Fibroblast of skin of right quadriceps (primary cell): ENCODE measurements at regions not wholly inside any gene's neighbourhood (a gene's known extent, or its start where the extent isn't known, plus 50 kb on each side); places are given as distances from the start of the nearest gene placed in this dataset.
"Not testable (repeated sequence)": the region's sequence is repeated elsewhere in the genome, so short reads cannot be mapped to it uniquely, and the experiment has no call there.

Experiments used
- DNase-seq: peaks from one replicate; pipeline ENCODE4 v3.0.0-alpha.2; 2013

- no peak for DNase-seq
Measured at GRCh38 chr12:126953365-126953889, 1313.5 kb upstream of the TMEM132C start.

- no peak for DNase-seq
Measured at GRCh38 chr12:126960221-126960620, 1306.7 kb upstream of the TMEM132C start.

GRCh38 chr12:126960709-126961108 lies 1306.3 kb upstream of the TMEM132C start:
- DNase-seq: no peak

DNA sequence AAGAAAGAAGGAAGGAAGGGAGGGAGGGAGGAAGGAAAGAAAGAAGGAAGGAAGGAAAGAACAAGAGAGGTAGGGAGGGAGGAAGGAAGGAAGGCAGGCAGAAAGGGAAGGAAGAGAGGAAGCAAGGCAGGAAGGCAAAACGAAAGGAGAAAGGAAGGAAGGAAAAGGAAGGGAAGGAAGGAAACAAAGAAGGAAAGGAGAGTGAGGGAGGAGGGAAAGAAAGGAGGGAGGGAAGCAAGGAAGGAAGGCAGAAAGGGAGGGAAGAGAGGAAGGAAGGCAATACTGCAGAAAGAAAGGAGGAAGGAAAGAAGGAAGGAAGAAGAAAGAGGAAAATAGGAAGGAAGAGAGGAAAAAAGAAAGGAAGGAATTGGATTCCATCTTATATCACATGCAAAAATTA lies 1303.1 kb upstream of the TMEM132C start:
- DNase-seq: no peak

GRCh38 chr12:126966498-126966897 lies 1300.5 kb upstream of the TMEM132C start:
- DNase-seq: no peak

GRCh38 chr12:126967152-126967551 lies 1299.8 kb upstream of the TMEM132C start:
- DNase-seq: no peak

GRCh38 chr12:126974779-126975178 lies 1292.2 kb upstream of the TMEM132C start:
- no peak for DNase-seq

GRCh38 chr12:126976579-126976978 lies 1290.4 kb upstream of the TMEM132C start:
- DNase-seq: no peak

GRCh38 chr12:126979564-126979963 lies 1287.4 kb upstream of the TMEM132C start:
- DNase-seq: not testable (repeated sequence)

GRCh38 chr12:126982707-126983106 lies 1284.3 kb upstream of the TMEM132C start:
- no peak for DNase-seq

DNA sequence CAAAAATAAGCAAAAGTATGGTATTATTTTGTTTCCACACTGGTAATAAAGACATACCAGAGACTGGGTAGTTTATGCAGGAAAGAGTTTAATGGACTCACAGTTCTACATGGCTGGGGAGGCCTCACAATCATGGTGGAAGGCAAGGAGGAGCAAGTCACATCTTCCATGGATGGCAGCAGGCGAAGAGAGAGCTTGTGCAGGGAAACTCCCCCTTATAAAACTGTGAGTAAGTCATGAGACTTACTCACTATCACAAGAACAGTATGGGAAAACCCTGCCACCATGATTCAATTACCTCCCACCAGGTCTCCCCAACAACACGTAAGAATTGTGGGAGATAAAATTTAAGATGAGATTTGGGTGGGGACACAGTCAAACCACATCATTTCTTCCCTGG lies 1283.2 kb upstream of the TMEM132C start:
- DNase-seq: not testable (repeated sequence)

GRCh38 chr12:126985663-126986062 lies 1281.3 kb upstream of the TMEM132C start:
- DNase-seq: not testable (repeated sequence)

GRCh38 chr12:126989532-126989931 lies 1277.4 kb upstream of the TMEM132C start:
- no peak for DNase-seq

GRCh38 chr12:126993898-126994297 lies 1273.1 kb upstream of the TMEM132C start:
- no peak for DNase-seq

GRCh38 chr12:126994599-126994998 lies 1272.4 kb upstream of the TMEM132C start:
- DNase-seq: no peak

DNA sequence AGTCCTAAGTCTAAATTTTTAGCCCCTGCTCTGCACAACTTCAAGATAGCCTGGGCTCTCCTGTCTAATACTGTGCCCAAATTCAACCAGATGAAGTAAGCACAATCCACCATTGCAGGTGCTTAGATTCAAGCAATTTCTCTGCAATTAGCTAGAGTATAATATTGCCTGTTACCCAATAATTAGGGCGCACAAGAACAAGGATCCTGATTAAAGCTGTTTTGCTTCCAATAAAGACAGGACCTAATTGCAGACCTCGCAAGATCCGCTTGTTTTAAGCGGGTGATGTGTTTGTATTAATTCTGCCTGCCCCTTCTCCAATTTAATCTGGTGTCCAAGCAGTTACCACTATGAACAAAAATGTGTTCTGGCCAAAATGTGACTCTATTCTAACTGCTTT lies 1268.9 kb upstream of the TMEM132C start:
- no peak for DNase-seq

DNA sequence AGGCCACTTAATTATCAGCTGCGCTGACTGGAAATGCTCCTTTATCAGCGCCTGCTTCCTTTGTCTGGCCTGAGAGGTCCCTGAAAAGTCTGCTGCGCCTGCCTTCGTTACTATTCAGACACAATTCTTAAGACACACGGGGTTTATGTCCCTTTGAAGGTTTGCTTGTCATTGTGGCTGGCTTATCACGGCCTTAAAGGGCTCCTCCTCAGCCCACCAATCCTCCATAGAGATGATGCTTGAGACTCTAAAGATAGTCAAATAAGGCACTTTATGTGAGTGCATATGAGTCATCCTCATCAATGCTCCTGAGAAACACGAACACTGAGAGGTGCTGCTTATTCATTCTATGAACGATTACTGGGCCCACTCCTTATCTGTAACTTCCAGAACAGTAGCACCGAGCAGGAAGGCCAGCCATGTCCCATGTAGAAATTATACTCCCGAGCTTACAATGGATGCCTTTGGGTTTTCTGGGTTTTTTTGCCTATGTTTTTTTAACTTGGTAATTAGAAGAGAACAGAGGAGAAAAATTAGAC lies 1268.2 kb upstream of the TMEM132C start:
- DNase-seq: peak; percentile 1

DNA sequence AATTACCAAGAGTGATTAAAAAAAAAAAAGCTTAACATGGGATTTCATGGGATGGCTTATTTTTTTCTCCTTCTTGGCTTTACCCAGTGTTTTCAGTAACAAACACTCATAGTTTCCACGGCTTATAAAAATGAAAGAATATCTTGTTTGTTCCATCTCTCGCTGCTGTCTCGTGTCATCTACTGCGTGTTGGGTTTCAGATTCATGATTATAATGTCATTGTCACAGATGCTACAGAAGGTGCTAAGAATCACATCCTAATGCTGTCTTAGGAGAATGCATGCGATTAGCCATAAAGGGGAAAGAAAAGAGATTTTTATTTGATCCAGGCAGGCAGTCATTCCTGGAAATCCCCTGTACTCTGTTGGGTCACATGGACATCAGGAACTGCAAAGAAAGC lies 1267.6 kb upstream of the TMEM132C start:
- no peak for DNase-seq

DNA sequence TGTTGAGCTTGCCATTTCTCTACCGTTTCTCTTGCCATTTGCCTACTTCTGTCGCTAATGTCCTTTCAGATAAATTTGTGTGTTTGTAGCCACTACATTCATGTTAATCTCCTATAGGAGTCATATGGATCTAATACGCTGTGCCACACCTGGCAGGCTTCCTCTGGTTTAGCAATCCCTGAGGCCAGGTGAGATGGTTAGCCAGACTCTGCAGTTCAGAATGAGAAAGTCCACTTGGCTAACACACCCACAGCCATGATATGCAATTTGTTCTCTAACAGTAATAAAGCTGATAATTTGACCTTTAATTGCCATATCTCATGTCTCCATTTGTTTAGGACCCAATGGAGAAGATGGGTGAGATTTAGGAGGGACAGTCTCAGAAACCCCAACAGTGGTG lies 1261.6 kb upstream of the TMEM132C start:
- DNase-seq: no peak

GRCh38 chr12:127006972-127007371 lies 1260.0 kb upstream of the TMEM132C start:
- DNase-seq: no peak

GRCh38 chr12:127008755-127009403 lies 1258.1 kb upstream of the TMEM132C start:
- DNase-seq: no peak

GRCh38 chr12:127012109-127012508 lies 1254.9 kb upstream of the TMEM132C start:
- no peak for DNase-seq

DNA sequence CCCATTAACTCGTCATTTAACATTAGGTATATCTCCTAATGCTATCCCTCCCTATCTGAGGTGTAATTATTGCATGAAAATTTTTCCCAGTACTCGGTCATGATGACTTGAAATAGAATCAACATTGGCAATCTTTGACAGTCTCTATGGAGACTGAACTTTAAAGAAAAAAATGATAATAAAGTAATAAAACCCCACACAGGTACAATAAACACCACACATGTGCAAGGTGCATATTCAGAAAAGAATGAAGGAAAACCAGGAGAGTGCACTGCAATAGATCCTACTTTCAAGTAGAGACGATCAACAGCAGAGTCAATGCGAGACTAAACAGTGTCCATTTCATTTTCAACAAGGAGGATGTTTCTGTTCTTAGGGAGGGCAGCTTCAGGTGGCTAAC lies 1253.8 kb upstream of the TMEM132C start:
- DNase-seq: no peak

DNA sequence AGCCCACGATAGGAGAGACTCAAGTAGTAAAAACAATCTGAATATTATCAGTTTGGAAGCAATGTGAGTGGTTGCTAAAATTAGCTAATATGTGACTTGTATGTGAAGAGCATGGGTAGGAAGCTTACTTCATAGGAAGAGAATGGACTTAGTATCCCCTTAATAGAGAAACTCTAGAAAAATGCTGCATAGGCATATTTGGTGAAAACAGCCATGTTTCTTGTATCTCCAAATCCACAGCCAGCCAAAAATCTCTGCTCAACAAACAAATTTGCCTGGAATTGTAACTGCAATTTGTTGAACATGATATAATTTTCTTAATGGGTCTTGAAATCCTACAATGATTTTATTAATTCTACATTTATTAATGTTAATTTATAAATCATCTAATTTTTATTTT lies 1252.9 kb upstream of the TMEM132C start:
- DNase-seq: no peak

GRCh38 chr12:127024791-127025190 lies 1242.2 kb upstream of the TMEM132C start:
- DNase-seq: no peak
